Chondrocyte (in vitro differentiated cells): ENCODE measurements at regions not wholly inside any gene's neighbourhood (a gene's known extent, or its start where the extent isn't known, plus 50 kb on each side); places are given as distances from the start of the nearest gene placed in this dataset.

Source experiments
- DNase-seq: peaks from one replicate; pipeline ENCODE4 v3.0.0; 2021; ENCODE audit warnings: mixed read lengths, low spot score
- H3K27ac Mint-ChIP-seq: one replicate; pipeline ENCODE4 v1.8.0; 2021; ENCODE audit warnings: mild to moderate bottlenecking, moderate library complexity, mixed read lengths; ENCODE audit not compliant: unreplicated experiment
- H3K27me3 Mint-ChIP-seq: 2 replicates; pipeline ENCODE4 v1.8.0; 2021; ENCODE audit warnings: low read depth, mixed read lengths
- H3K36me3 Mint-ChIP-seq: 2 replicates; pipeline ENCODE4 v1.8.0; 2021; ENCODE audit warnings: low read depth, mixed read lengths
- H3K4me1 Mint-ChIP-seq: 2 replicates; pipeline ENCODE4 v1.8.0; 2021; ENCODE audit warnings: low read depth, mild to moderate bottlenecking, mixed read lengths
- H3K4me3 Mint-ChIP-seq: one replicate; pipeline ENCODE4 v1.8.0; 2021; ENCODE audit warnings: mild to moderate bottlenecking, moderate library complexity, mixed read lengths; ENCODE audit not compliant: unreplicated experiment
- H3K9me3 Mint-ChIP-seq: 2 replicates; pipeline ENCODE4 v1.8.0; 2021; ENCODE audit warnings: low read depth, mixed read lengths
- TF ChIP-seq, protein P1 (sequence below): fragments of 200-600 bp; sonication (generic); IDR thresholded peaks from 2 replicates; pipeline ENCODE4 v1.5.0; 2021; ENCODE audit warnings: antibody characterized with exemption, mild to moderate bottlenecking, moderate library complexity

DNA sequence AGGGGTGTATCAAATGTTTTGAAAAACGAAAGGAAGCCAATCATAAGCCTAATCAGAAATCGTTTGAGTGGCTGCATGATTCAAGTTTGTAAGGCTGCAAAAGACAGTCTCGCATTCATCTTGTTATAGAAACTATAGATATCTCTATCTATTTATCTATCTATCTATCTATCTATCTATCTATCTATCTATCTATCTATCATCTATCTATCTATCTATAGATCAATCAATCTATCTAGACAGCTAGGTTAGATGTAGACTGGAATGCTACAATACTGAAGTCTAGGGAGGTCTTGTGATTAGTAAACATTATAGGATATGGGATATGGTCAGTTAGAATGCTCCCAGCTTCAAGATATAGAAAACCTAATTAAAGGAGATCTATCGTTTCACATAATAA is 52.2 kb upstream of the BTG1 start:
- TF ChIP-seq, protein P1, sequence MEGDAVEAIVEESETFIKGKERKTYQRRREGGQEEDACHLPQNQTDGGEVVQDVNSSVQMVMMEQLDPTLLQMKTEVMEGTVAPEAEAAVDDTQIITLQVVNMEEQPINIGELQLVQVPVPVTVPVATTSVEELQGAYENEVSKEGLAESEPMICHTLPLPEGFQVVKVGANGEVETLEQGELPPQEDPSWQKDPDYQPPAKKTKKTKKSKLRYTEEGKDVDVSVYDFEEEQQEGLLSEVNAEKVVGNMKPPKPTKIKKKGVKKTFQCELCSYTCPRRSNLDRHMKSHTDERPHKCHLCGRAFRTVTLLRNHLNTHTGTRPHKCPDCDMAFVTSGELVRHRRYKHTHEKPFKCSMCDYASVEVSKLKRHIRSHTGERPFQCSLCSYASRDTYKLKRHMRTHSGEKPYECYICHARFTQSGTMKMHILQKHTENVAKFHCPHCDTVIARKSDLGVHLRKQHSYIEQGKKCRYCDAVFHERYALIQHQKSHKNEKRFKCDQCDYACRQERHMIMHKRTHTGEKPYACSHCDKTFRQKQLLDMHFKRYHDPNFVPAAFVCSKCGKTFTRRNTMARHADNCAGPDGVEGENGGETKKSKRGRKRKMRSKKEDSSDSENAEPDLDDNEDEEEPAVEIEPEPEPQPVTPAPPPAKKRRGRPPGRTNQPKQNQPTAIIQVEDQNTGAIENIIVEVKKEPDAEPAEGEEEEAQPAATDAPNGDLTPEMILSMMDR, result no peak
- Mint-ChIP-seq H3K4me1 (peaks cover 5% of the 10 kb centered on the region), H3K9me3 (peaks cover 12% of the 10 kb centered on the region), H3K4me3 (no peak overlapping the region), H3K27me3 (no peaks in the 10 kb centered on the region), H3K27ac (no peak overlapping the region), H3K36me3 (no peaks in the 10 kb centered on the region)
- DNase-seq, result no peak

DNA sequence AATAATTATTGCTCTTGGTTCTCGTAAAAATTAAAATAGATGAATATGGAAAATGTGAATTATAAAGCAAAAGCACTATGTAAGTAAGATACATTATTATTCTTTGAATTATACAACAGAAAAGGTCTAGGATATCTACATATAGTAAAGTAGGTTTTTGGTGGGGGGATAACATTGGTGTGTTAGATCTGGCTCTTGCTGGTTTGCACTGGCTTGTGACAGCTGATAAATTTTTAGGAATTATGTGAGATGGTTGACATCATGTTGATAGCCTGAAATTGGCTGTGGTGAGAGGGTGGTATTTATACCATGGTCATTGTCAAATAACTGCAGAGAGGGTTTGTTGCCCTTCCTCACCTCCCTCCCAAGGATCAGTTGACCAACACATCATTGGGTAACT is 50.7 kb upstream of the BTG1 start:
- TF ChIP-seq, protein P1, result no peak
- no peaks in the 10 kb centered on the region for H3K36me3 Mint-ChIP-seq
- H3K4me3 Mint-ChIP-seq, result no peak overlapping the region
- peaks cover 12% of the 10 kb centered on the region for H3K9me3 Mint-ChIP-seq
- no peaks in the 10 kb centered on the region for H3K27me3 Mint-ChIP-seq
- peaks cover 5% of the 10 kb centered on the region for H3K4me1 Mint-ChIP-seq
- no peak for DNase-seq
- no peak overlapping the region for H3K27ac Mint-ChIP-seq
